ENCODE measurements at regions not wholly inside any gene's neighbourhood (a gene's known extent, or its start where the extent isn't known, plus 50 kb on each side); places are given as distances from the start of the nearest gene placed in this dataset.

GRCh38 chr1:221015159-221015790, 136.0 kb downstream of the HLX start:
- no peak for DNase-seq
- in situ Hi-C loops (cut with HindIII; ENCODE audit: low pct_ligation_motif_present, low pct_unique_long_range_greater_than_20kb, low sequenced_read_pairs) = no loop called here

DNA sequence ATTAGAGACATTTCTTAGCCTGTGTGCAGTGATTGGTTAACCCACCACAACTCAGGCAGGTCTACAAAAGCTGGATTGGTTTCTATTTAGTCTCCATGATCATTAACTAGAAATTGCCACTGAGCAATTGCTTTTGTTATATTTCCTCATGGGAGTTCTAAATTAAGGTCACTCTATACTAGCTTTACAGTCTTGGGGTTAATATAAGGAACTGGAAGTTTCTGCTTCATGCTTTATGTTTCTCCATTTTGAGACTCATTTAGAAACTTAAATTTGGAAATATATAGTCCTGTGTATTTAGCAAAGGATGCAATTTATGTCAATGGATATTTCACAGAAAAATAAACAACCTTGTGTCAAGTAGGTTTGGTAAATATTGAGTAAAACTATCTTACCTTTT, 137.5 kb downstream of the HLX start:
- DNase-seq = no peak
- in situ Hi-C loops (cut with HindIII; ENCODE audit: low pct_ligation_motif_present, low pct_unique_long_range_greater_than_20kb, low sequenced_read_pairs) = no loop called here

DNA sequence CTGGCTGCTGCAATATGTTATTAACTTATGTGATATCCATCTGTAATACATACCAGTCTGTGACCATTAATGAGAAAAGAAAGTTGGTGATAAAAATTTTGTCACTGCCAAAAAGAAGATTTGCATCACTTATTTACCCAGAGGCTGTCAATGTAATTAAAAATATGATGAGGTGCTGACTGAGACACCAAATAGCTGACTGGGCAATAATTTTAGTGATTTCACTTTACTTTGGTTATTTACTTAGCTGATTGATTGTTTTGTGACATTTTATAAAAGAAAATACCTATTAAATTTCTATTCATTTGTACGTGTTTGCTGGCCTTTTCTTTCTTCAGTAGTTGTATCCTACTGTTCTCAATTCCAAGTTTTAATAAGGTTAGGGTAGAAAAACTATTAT, 139.2 kb downstream of the HLX start:
- in situ Hi-C loops (cut with HindIII; ENCODE audit: low pct_ligation_motif_present, low pct_unique_long_range_greater_than_20kb, low sequenced_read_pairs) = no loop called here
- no peak for DNase-seq

DNA sequence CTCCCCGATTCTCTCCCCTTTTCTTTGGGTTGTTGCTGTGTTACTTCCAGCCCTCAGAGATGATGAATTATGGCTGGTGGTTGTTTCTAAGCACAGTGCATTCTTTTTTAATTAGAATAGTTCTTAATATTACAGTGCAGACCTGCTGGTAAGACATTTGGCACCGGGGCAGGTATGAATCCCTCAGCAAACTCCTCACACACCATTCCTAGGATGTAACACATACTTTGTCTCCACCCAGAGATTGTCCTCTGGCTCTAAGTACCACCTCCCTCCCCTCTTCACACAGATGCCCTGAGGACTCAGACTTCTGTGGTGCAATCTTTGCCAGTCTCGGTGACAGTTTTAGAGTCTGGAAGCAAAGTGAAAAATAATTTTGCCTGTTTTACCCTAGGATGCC, 143.1 kb downstream of the HLX start:
- in situ Hi-C loops (cut with HindIII; ENCODE audit: low pct_ligation_motif_present, low pct_unique_long_range_greater_than_20kb, low sequenced_read_pairs) = no loop called here
- no peak for DNase-seq

DNA sequence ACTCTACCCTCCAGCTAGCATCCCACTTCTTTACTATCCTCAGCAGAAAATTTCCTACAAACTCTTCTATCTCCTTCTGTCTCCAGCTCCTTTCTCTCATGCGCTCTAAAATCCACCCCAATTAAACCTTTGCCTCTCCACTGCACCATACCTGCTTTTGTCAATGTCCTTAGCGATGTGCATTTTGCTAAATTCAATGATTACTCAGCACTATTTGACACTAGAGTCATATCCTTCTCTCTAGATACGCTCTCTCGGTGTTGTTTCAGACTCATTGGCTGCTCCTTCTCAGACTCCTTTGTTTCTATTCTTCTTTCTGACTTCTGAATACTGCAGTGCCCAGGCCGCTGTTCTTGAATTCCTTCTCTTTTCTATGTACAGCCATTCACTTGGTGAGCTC, 144.2 kb downstream of the HLX start:
- no peak for DNase-seq
- in situ Hi-C loops (cut with HindIII; ENCODE audit: low pct_ligation_motif_present, low pct_unique_long_range_greater_than_20kb, low sequenced_read_pairs) = no loop called here

- in situ Hi-C loops (cut with HindIII; ENCODE audit: low pct_ligation_motif_present, low pct_unique_long_range_greater_than_20kb, low sequenced_read_pairs) = no loop called here
- DNase-seq = no peak
These were observed 146.3 kb downstream of the HLX start for GRCh38 chr1:221025501-221025900.

- in situ Hi-C loops (cut with HindIII; ENCODE audit: low pct_ligation_motif_present, low pct_unique_long_range_greater_than_20kb, low sequenced_read_pairs) = no loop called here
- no peak for DNase-seq
These were observed 146.7 kb downstream of the HLX start for GRCh38 chr1:221025956-221026355.

- DNase-seq = no peak
- in situ Hi-C loops (cut with HindIII; ENCODE audit: low pct_ligation_motif_present, low pct_unique_long_range_greater_than_20kb, low sequenced_read_pairs) = no loop called here
These were observed 150.9 kb downstream of the HLX start for GRCh38 chr1:221029981-221030649.

GRCh38 chr1:221030990-221031389, 151.7 kb downstream of the HLX start:
- DNase-seq = no peak
- in situ Hi-C loops (cut with HindIII; ENCODE audit: low pct_ligation_motif_present, low pct_unique_long_range_greater_than_20kb, low sequenced_read_pairs) = no loop called here

- in situ Hi-C loops (cut with HindIII; ENCODE audit: low pct_ligation_motif_present, low pct_unique_long_range_greater_than_20kb, low sequenced_read_pairs) = no loop called here
- no peak for DNase-seq
These were observed 152.4 kb downstream of the HLX start for GRCh38 chr1:221031458-221032203.

- in situ Hi-C loops (cut with HindIII; ENCODE audit: low pct_ligation_motif_present, low pct_unique_long_range_greater_than_20kb, low sequenced_read_pairs) = no loop called here
- DNase-seq = no peak
These were observed 153.0 kb downstream of the HLX start for GRCh38 chr1:221032204-221032585.

DNA sequence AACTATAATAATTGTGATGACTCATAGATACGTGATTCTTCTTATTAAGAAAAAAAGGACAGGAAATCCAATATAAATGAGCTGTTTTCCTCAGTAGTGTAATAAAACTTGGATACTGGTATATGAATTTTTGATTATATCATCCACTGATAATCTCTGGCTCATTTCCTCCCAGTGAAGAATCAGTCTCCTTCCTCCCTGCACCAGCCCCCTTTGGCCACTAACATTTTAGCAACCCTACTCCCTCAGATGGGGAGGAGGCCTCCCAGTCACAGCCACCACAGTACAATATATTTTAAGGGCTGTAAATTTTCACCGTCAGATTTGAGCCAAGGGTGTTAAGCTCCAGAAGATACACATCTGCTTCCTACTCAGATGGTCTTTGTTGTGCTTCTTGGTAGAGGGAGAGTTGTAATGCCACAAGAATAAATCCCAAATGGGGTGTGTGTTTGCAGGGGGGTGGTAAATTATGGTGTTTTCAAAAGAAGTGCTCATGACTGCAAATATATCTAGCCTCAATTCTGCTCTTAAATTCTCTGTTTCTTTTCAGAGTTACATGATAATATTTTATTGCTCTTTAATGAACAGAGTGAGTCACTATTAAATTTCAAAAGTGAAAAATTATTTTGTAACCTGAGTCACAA, 153.5 kb downstream of the HLX start:
- in situ Hi-C loops (cut with HindIII; ENCODE audit: low pct_ligation_motif_present, low pct_unique_long_range_greater_than_20kb, low sequenced_read_pairs) = no loop called here
- no peak for DNase-seq

DNA sequence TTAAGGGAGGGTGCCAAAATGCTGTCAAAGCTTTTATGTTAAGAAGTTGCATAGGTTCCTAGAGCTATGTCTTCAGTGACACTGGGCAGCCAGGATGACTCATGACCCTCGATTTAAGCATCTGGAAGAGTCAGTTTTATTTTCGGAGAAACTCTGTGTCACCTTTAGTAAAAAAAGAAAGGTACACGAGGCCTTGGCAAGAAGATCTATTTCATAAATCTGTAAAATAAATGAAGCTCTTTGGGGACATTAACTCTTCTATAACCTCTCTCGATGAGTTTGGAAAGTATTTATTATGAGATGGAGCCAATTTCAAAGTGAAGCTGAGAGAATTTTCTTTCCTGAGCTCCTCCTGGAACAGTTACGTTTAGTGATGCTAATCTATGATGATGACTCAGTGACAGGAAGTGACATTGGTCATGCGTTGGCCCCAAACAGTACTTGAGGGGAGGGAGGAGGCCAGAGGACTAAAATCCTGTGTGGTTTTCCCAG, 156.5 kb downstream of the HLX start:
- no peak for DNase-seq
- in situ Hi-C loops (cut with HindIII; ENCODE audit: low pct_ligation_motif_present, low pct_unique_long_range_greater_than_20kb, low sequenced_read_pairs) = no loop called here

- no peak for DNase-seq
- in situ Hi-C loops (cut with HindIII; ENCODE audit: low pct_ligation_motif_present, low pct_unique_long_range_greater_than_20kb, low sequenced_read_pairs) = no loop called here
These were observed 160.4 kb downstream of the HLX start for GRCh38 chr1:221039616-221040015.

- DNase-seq = no peak
- in situ Hi-C loops (cut with HindIII; ENCODE audit: low pct_ligation_motif_present, low pct_unique_long_range_greater_than_20kb, low sequenced_read_pairs) = no loop called here
These were observed 160.9 kb downstream of the HLX start for GRCh38 chr1:221040101-221040500.

- no peak for DNase-seq
- in situ Hi-C loops (cut with HindIII; ENCODE audit: low pct_ligation_motif_present, low pct_unique_long_range_greater_than_20kb, low sequenced_read_pairs) = no loop called here
These were observed 161.5 kb downstream of the HLX start for GRCh38 chr1:221040691-221041285.

DNA sequence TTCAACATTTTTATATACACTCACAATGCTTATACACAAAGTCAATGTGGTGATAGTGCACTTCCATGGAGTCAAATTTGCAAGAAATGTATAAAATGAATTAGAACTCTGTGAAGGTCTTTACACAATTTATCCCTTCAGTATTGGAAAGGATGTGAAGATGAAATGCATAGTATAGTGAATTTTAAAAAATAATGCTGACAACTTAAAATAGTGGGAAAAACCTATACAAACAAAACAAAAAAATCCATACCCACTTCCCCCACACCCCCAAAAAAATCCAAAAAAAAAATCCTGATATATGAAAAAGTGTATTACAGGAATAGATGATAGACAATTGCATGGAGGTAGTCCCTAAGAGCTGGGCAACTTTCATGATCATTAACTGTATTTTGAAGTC, 165.3 kb downstream of the HLX start:
- DNase-seq = no peak
- in situ Hi-C loops (cut with HindIII; ENCODE audit: low pct_ligation_motif_present, low pct_unique_long_range_greater_than_20kb, low sequenced_read_pairs) = no loop called here

DNA sequence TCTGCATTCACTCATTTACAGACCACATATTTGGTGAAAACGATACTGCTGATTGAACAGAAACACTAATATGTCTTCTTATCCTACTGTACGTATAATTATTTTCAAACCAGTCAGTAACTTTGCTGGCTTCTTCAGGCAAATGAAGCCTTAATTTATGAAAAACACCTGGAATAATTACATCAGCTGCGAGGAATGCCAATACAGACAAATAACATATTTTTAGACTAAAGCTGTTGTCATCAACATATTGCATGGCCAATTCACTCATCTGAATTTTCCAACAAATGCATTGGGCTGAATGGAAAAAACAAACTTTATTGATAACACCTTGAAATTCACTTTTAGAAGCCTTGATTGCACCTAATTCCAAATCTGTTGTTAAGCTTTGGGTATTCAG, 165.9 kb downstream of the HLX start:
- in situ Hi-C loops (cut with HindIII; ENCODE audit: low pct_ligation_motif_present, low pct_unique_long_range_greater_than_20kb, low sequenced_read_pairs) = no loop called here
- DNase-seq = no peak

All from ACHN (cell line).